Naive thymus-derived CD4-positive, alpha-beta T cell (primary cell): ENCODE measurements at regions not wholly inside any gene's neighbourhood (a gene's known extent, or its start where the extent isn't known, plus 50 kb on each side); places are given as distances from the start of the nearest gene placed in this dataset.

ENCODE experiments used
- ATAC-seq: fragments of 150-1000 bp; cut with Tn5 transposase; 2 replicates; pipeline ENCODE4 v1.10.0; 2021; ENCODE audit warnings: mild to moderate bottlenecking, moderate library complexity
- CTCF ChIA-PET: fragments of 350-600 bp; sonication (Branson Sonifier 250); formaldehyde crosslinking; loops from one replicate; lab custom pipeline; 2021; ENCODE audit warnings: antibody characterized with exemption; lab: Charles Lee
- POLR2A ChIA-PET: fragments of 350-600 bp; sonication (Branson Sonifier 250); formaldehyde crosslinking; loops from one replicate; lab custom pipeline; 2021; ENCODE audit warnings: antibody characterized with exemption, inconsistent platforms; lab: Charles Lee
- DNase-seq, 9 donors: peaks; one replicate each; pipeline versions ENCODE4 v3.0.0 to v3.0.0-alpha.2; 2020 to 2022; ENCODE audit warnings: mixed read lengths in 1 of 9
- H3K27ac ChIP-seq: one replicate; pipeline ENCODE4 v1.7.0; 2013; ENCODE audit warnings: mild to moderate bottlenecking, low read depth, low read length, moderate library complexity
- H3K27me3 ChIP-seq, 2 donors: one replicate each; pipeline ENCODE4 v1.7.0; 2013; ENCODE audit warnings: low read length in 2 of 2, mild to moderate bottlenecking in 2 of 2, moderate library complexity in 2 of 2; ENCODE audit not compliant: control insufficient read depth in 2 of 2, insufficient read depth in 2 of 2
- H3K36me3 ChIP-seq, 3 experiments: 1 replicate in 2 of 3; 2 replicates in 1 of 3; pipeline ENCODE4 v1.7.0; 2013; ENCODE audit warnings: low read length in 3 of 3, mild to moderate bottlenecking in 3 of 3, moderate library complexity in 1 of 3; ENCODE audit not compliant: insufficient read depth in 3 of 3, control insufficient read depth in 2 of 3
- H3K4me1 ChIP-seq, 2 donors: one replicate each; pipeline ENCODE4 v1.7.0; 2013; ENCODE audit warnings: low read length in 2 of 2, mild to moderate bottlenecking in 2 of 2, moderate library complexity in 1 of 2; ENCODE audit not compliant: control insufficient read depth in 2 of 2, insufficient read depth in 2 of 2
- H3K4me3 ChIP-seq: 2 replicates; pipeline ENCODE4 v1.7.0; 2013; ENCODE audit warnings: mild to moderate bottlenecking, low read length
- H3K9me3 ChIP-seq, 3 experiments: 1 replicate in 2 of 3; 2 replicates in 1 of 3; pipeline ENCODE4 v1.7.0; 2013; ENCODE audit warnings: low read length in 3 of 3; ENCODE audit not compliant: control insufficient read depth in 2 of 3
- H3K27ac Mint-ChIP-seq, 9 donors: one replicate each; pipeline ENCODE4 v1.8.0; 2020 to 2022; ENCODE audit warnings: mixed read lengths in 9 of 9, mild to moderate bottlenecking in 8 of 9, moderate library complexity in 5 of 9, inconsistent platforms in 2 of 9
- H3K27me3 Mint-ChIP-seq, 5 donors: one replicate each; pipeline ENCODE4 v1.8.0; 2021 to 2022; ENCODE audit warnings: mixed read lengths in 5 of 5, mild to moderate bottlenecking in 1 of 5
- H3K36me3 Mint-ChIP-seq, 5 donors: one replicate each; pipeline ENCODE4 v1.8.0; 2020 to 2022; ENCODE audit warnings: mixed read lengths in 5 of 5, mild to moderate bottlenecking in 3 of 5, inconsistent platforms in 1 of 5
- H3K4me1 Mint-ChIP-seq, 7 donors: one replicate each; pipeline ENCODE4 v1.8.0; 2020 to 2022; ENCODE audit warnings: mixed read lengths in 7 of 7, mild to moderate bottlenecking in 3 of 7, inconsistent platforms in 1 of 7
- H3K4me3 Mint-ChIP-seq, 10 donors: one replicate each; pipeline ENCODE4 v1.8.0; 2020 to 2022; ENCODE audit warnings: mild to moderate bottlenecking in 10 of 10, mixed read lengths in 10 of 10, moderate library complexity in 6 of 10, inconsistent platforms in 2 of 10
- H3K9me3 Mint-ChIP-seq, 11 donors: one replicate each; pipeline ENCODE4 v1.8.0; 2020 to 2022; ENCODE audit warnings: mixed read lengths in 11 of 11, mild to moderate bottlenecking in 4 of 11, inconsistent platforms in 1 of 11, moderate library complexity in 1 of 11
- intact Hi-C, 2 donors: fragments of 100-400 bp; cut with micrococcal nuclease; formaldehyde crosslinking; loops; one replicate each; pipeline ENCODE4 v1.15.1; 2023

DNA sequence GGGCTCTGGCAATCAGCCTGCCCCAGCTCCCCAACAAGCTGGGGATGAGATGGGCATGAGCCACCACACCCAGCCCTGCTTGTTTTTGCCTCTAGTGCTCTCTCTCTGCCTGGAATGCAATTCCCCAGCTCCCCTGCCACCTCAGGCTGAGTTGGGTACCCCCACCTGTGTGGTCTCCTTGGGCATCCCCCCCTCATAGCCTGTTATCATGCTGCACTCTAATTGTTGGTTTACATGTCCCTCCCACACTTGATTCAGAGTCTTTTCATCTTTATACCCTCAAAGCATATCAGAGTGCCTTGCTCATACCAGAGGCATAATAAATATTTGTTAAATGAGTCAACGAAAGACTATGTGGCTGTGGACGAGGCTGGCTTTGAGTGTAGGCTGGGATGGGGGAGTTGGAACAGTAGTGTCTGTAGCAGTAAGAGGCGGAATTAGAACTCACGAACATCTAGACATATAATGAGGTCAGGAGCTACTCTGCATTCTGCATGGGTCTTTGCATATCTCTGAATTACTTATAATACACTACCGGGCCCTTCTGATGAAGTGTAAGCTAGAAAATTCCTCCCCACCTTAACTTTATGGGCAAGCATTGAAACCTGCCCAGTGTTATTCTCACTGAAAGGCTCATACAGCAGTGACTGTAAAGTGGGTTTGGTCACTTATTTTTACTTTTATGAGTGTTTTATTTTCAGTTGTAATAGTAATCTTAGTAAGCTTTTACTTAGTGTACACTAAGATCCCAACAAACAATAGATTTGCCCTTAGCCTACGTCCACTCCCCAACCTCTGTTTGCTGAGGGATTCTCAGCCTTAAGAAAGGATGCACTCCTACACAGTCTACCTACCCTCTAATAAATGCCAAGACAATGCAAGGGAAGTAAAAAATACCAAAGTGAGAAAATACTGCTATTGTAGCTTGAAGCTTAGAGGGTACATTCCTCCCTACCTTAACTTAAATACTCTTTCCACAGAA lies 58.7 kb downstream of the EDN1 start:
- intact Hi-C loops: no loop called here
- peaks cover 0 to 28% (median 15%) of the 10 kb centered on the region in 5 donors for H3K27me3 Mint-ChIP-seq
- peaks cover 0 to 7% (median 5%) of the 10 kb centered on the region in 5 donors for H3K36me3 Mint-ChIP-seq
- ATAC-seq (no peak), DNase-seq (no peak)
- Histone ChIP-seq H3K4me3 (no peak overlapping the region), H3K4me1 (no peaks in the 10 kb centered on the region), H3K9me3 (peaks cover 0 to 14% (median 0%) of the 10 kb centered on the region in 3 experiments), H3K27me3 (no peaks in the 10 kb centered on the region), H3K27ac (no peak overlapping the region), H3K36me3 (no peaks in the 10 kb centered on the region)
- ChIA-PET CTCF (interaction anchor here (0.7 kb wide), 1 partner anchor 31 kb away, joined by 4 read pairs; no protein-coding TSS in a partner anchor), POLR2A (no interaction called here)
- peaks cover 4 to 34% (median 17%) of the 10 kb centered on the region in 11 donors for H3K9me3 Mint-ChIP-seq
- no peak overlapping the region for H3K4me3 Mint-ChIP-seq
- H3K27ac Mint-ChIP-seq: no peak overlapping the region
- H3K4me1 Mint-ChIP-seq: no peaks in the 10 kb centered on the region

DNA sequence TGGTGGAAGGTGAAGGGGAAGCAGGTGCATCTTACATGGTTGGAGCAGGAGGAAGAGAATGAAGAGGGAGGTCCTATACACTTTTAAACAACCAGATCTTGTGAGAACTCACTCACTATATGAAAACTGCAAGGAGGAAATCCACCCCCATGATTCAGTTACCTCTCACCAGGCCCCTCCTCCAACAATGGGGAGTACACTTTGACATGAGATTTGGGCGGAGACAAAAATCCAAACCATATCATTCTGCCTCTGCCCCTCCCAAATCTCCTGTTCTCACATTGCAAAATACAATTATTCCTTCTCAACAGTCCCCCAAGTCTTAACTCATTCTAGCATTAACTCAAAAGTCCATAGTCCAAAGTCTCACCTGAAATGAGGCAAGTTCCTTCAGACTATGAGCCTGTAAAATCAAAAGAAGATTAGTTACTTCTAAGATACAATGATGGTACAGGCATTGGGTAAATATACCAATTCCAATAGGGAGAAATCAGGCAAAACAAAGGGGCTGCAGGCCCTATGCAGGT lies 60.5 kb downstream of the EDN1 start:
- H3K9me3 ChIP-seq: peaks cover 0 to 14% (median 0%) of the 10 kb centered on the region in 3 experiments
- ChIA-PET POLR2A (no interaction called here), CTCF (no interaction called here)
- Mint-ChIP-seq H3K4me1 (no peaks in the 10 kb centered on the region), H3K27ac (no peak overlapping the region), H3K4me3 (no peak overlapping the region), H3K9me3 (peaks cover 4 to 35% (median 17%) of the 10 kb centered on the region in 11 donors), H3K27me3 (peaks cover 0 to 26% (median 14%) of the 10 kb centered on the region in 5 donors), H3K36me3 (peaks cover 0 to 7% (median 5%) of the 10 kb centered on the region in 5 donors)
- no peaks in the 10 kb centered on the region for H3K36me3 ChIP-seq
- intact Hi-C loops: no loop called here
- H3K4me1 ChIP-seq: no peaks in the 10 kb centered on the region
- no peak for ATAC-seq
- H3K4me3 ChIP-seq: no peak overlapping the region
- H3K27ac ChIP-seq: no peak overlapping the region
- no peaks in the 10 kb centered on the region for H3K27me3 ChIP-seq
- no peak for DNase-seq

DNA sequence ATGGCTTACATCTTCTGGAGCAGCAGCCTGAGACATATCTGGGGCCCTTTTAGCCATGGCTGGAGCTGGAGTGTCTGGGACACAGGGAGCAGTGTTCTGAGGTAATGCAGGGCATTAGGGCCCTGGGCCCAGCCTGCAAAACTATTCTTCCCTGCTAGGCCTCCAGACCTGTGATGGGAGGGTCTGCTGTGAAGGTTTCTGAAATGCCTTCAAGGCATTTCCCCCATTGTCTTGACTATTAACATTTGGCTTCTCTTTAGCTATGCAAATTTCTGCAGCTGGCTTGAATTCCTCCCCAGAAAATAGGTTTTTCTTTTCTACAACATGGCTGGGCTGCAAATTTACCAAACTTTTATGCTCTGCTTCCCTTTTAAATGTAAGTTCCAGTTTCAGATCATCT lies 61.5 kb downstream of the EDN1 start:
- ATAC-seq (no peak), DNase-seq (no peak)
- ChIA-PET POLR2A (no interaction called here), CTCF (no interaction called here)
- H3K27me3 Mint-ChIP-seq: peaks cover 0 to 26% (median 19%) of the 10 kb centered on the region in 5 donors
- H3K4me3 Mint-ChIP-seq: no peak overlapping the region
- Histone ChIP-seq H3K4me3 (no peak overlapping the region), H3K36me3 (no peaks in the 10 kb centered on the region), H3K9me3 (peaks cover 0 to 14% (median 0%) of the 10 kb centered on the region in 3 experiments), H3K27ac (no peak overlapping the region), H3K4me1 (no peaks in the 10 kb centered on the region), H3K27me3 (no peaks in the 10 kb centered on the region)
- H3K9me3 Mint-ChIP-seq: peaks cover 4 to 35% (median 17%) of the 10 kb centered on the region in 11 donors
- peaks cover 0 to 7% (median 5%) of the 10 kb centered on the region in 5 donors for H3K36me3 Mint-ChIP-seq
- no peaks in the 10 kb centered on the region for H3K4me1 Mint-ChIP-seq
- no peak overlapping the region for H3K27ac Mint-ChIP-seq
- intact Hi-C loops: no loop called here

DNA sequence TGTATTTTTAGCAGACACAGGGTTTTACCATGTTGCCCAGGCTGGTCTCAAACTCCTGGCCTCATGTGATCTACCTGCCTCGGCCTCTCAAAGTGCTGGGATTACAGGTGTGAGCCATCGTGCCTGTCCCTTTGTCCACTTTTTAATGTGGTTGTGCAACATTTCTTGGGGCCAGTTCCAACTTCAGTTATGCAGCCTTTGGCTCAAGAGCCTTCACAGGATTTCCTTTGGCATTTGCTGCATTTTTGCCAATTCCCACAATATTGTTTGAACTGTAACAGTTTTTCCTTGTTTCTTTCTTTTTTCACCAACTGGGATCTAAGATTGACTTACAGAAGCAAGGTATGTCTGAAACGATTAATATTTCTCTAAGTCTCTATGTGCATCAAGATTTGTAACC lies 63.6 kb downstream of the EDN1 start:
- no peaks in the 10 kb centered on the region for H3K4me1 ChIP-seq
- Mint-ChIP-seq H3K27ac (no peak overlapping the region), H3K4me3 (no peak overlapping the region), H3K4me1 (peaks cover 0 to under 1% (median 0%) of the 10 kb centered on the region in 7 donors), H3K27me3 (peaks cover 0 to 26% (median 15%) of the 10 kb centered on the region in 5 donors), H3K9me3 (peaks cover 4 to 35% (median 17%) of the 10 kb centered on the region in 11 donors), H3K36me3 (peaks cover 0 to 7% (median 5%) of the 10 kb centered on the region in 5 donors)
- no peak for DNase-seq
- no peak for ATAC-seq
- POLR2A ChIA-PET: no interaction called here
- H3K9me3 ChIP-seq: peaks cover 0 to 14% (median 0%) of the 10 kb centered on the region in 3 experiments
- no peak overlapping the region for H3K4me3 ChIP-seq
- no peak overlapping the region for H3K27ac ChIP-seq
- no peaks in the 10 kb centered on the region for H3K27me3 ChIP-seq
- intact Hi-C loops: no loop called here
- H3K36me3 ChIP-seq: no peaks in the 10 kb centered on the region
- CTCF ChIA-PET: no interaction called here

DNA sequence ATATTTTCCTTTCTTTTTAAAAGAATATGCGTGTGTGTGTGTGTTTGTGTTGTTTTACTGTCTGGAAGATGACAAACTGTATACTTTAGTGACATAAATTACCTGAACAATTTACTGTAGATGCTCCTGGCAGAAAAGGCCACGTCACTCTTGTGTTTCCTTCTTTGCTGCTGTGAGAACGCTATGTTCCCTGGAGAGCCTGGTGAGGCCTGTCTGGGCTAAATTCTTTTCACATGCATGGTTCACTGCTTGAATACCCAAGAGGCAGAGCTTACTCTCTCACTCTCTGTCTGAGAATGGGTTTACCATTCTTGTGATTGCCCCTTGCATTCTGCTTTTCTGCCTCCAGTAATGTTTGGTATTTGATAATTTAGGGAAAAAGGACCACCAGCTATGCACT lies 64.3 kb downstream of the EDN1 start:
- CTCF ChIA-PET: no interaction called here
- POLR2A ChIA-PET: no interaction called here
- Histone ChIP-seq H3K9me3 (peaks cover 0 to 14% (median 0%) of the 10 kb centered on the region in 3 experiments), H3K4me1 (no peaks in the 10 kb centered on the region), H3K27ac (no peak overlapping the region), H3K4me3 (no peak overlapping the region), H3K27me3 (no peaks in the 10 kb centered on the region), H3K36me3 (no peaks in the 10 kb centered on the region)
- H3K4me3 Mint-ChIP-seq: no peak overlapping the region
- peaks cover 4 to 35% (median 17%) of the 10 kb centered on the region in 11 donors for H3K9me3 Mint-ChIP-seq
- H3K36me3 Mint-ChIP-seq: peaks cover 0 to 7% (median 5%) of the 10 kb centered on the region in 5 donors
- DNase-seq: no peak
- no peak overlapping the region for H3K27ac Mint-ChIP-seq
- intact Hi-C loops: no loop called here
- no peak for ATAC-seq
- H3K27me3 Mint-ChIP-seq: peaks cover 0 to 22% (median 9%) of the 10 kb centered on the region in 5 donors
- H3K4me1 Mint-ChIP-seq: peaks cover 0 to 2% (median 0%) of the 10 kb centered on the region in 7 donors

DNA sequence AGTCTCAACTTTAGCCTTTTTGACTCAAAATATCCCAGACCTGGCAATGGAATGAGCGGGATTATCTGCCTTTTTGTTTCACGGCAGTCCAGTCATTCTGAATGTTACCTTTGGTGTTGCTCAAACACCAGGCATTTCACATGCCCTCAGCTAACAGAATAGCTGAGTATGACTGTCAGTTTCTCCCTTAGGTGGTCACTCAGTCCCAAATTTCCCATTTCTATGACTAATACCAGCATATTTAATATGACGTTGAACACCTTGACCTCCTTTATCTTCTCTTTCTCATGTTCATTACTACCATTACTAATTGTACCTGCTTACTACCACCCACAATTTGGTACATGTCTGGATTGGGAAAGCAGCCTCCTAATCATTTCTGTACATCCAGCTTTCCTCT lies 65.2 kb downstream of the EDN1 start:
- DNase-seq: no peak
- intact Hi-C loops: no loop called here
- Mint-ChIP-seq H3K36me3 (peaks cover 0 to 7% (median 5%) of the 10 kb centered on the region in 5 donors), H3K4me3 (no peak overlapping the region), H3K9me3 (peaks cover 4 to 34% (median 15%) of the 10 kb centered on the region in 11 donors), H3K4me1 (peaks cover 0 to 2% (median 0%) of the 10 kb centered on the region in 7 donors), H3K27ac (no peak overlapping the region), H3K27me3 (peaks cover 0 to 17% (median 7%) of the 10 kb centered on the region in 5 donors)
- Histone ChIP-seq H3K4me1 (no peaks in the 10 kb centered on the region), H3K27me3 (no peaks in the 10 kb centered on the region), H3K4me3 (no peak overlapping the region), H3K27ac (no peak overlapping the region), H3K9me3 (peaks cover 0 to 14% (median 0%) of the 10 kb centered on the region in 3 experiments), H3K36me3 (no peaks in the 10 kb centered on the region)
- ChIA-PET CTCF (no interaction called here), POLR2A (no interaction called here)
- ATAC-seq: no peak
